DND-41 (cell line): ENCODE measurements at regions not wholly inside any gene's neighbourhood (a gene's known extent, or its start where the extent isn't known, plus 50 kb on each side); places are given as distances from the start of the nearest gene placed in this dataset.

Experiments
- ATAC-seq: fragments of 200-7000 bp; cut with Tn5 transposase; 3 replicates; pipeline ENCODE4 v1.9.1; 2021; ENCODE audit warnings: low read depth; ENCODE audit not compliant: insufficient read depth
- DNase-seq: peaks from one replicate; pipeline ENCODE4 v3.0.0-alpha.2; 2020
- H2AFZ ChIP-seq: 2 replicates; pipeline ENCODE4 v1.6.0; 2012; ENCODE audit warnings: low read depth, low read length
- H3K27ac ChIP-seq: 2 replicates; pipeline ENCODE4 v1.5.1; 2012; ENCODE audit warnings: low read length, inconsistent platforms
- H3K27me3 ChIP-seq: fragments of 200-600 bp; sonication (generic); 2 replicates; pipeline ENCODE4 v1.6.0; 2012; ENCODE audit warnings: low read length, mild to moderate bottlenecking, inconsistent platforms; ENCODE audit not compliant: insufficient read depth, poor library complexity
- H3K36me3 ChIP-seq: 2 replicates; pipeline ENCODE4 v1.5.1; 2012; ENCODE audit warnings: low read length, inconsistent platforms; ENCODE audit not compliant: insufficient read depth
- H3K4me1 ChIP-seq: 2 replicates; pipeline ENCODE4 v1.5.1; 2012; ENCODE audit warnings: mild to moderate bottlenecking, low read length; ENCODE audit not compliant: insufficient read depth
- H3K4me2 ChIP-seq: 2 replicates; pipeline ENCODE4 v1.6.0; 2012; ENCODE audit warnings: mild to moderate bottlenecking, moderate library complexity, low read length, inconsistent platforms; ENCODE audit not compliant: insufficient read depth
- H3K4me3 ChIP-seq, 2 experiments: fragments of 200-600 bp in 1 of 2; shearing (Covaris generic) in 1 of 2; 2 replicates each; pipeline ENCODE4 v1.5.1; 2012 to 2016; ENCODE audit warnings: inconsistent platforms in 2 of 2, low read length in 2 of 2, mild to moderate bottlenecking in 2 of 2, low read depth in 1 of 2, moderate library complexity in 1 of 2
- H3K79me2 ChIP-seq: 2 replicates; pipeline ENCODE4 v1.6.0; 2012; ENCODE audit warnings: low read length, inconsistent platforms; ENCODE audit not compliant: insufficient read depth
- H3K9ac ChIP-seq: 2 replicates; pipeline ENCODE4 v1.6.0; 2012; ENCODE audit warnings: low read depth, mild to moderate bottlenecking, inconsistent platforms, low read length, moderate library complexity
- H3K9me3 ChIP-seq: 2 replicates; pipeline ENCODE4 v1.5.1; 2012; ENCODE audit warnings: low read length, moderate library complexity, mild to moderate bottlenecking, inconsistent platforms; ENCODE audit not compliant: insufficient read depth, severe bottlenecking
- H4K20me1 ChIP-seq: 2 replicates; pipeline ENCODE4 v1.6.0; 2012; ENCODE audit warnings: low read length; ENCODE audit not compliant: insufficient read depth
- EZH2 ChIP-seq: IDR thresholded peaks from 3 replicates; pipeline ENCODE4 v1.6.1; 2012; ENCODE audit warnings: borderline replicate concordance, low read depth, mild to moderate bottlenecking, moderate library complexity, low read length, inconsistent platforms; ENCODE audit not compliant: severe bottlenecking
- TF ChIP-seq, protein P1 (sequence below): IDR thresholded peaks from 2 replicates; pipeline ENCODE4 v1.5.1; 2012; ENCODE audit warnings: borderline replicate concordance, low read length, moderate library complexity, mild to moderate bottlenecking; ENCODE audit not compliant: poor library complexity, severe bottlenecking; ENCODE audit errors: extremely low read depth

DNA sequence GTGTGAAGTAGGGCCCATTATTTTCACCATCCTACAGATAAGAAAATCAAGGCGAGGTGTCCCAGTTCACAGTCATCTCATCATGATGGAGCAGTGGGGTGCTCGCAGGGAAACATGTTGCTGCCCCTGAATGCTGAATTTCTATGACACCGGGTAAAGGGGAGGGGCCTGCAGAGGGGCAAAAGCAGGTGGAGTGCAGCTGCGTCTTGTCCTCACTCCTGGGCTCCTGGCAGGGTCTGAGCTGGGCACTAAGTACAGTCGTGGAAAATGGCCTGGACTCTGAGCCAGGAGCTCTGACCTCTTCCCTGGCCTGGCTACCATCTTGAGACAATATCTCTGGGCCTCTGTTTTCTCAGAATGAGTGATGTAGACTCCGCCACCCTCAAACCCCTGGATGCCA lies 253.1 kb upstream of the PITRM1 start:
- ATAC-seq, result no peak
- Histone ChIP-seq H3K9ac (no peak overlapping the region), H2AFZ (no peak overlapping the region), H3K9me3 (peaks cover 3% of the 10 kb centered on the region), H3K79me2 (no peaks in the 10 kb centered on the region), H3K27me3 (no peaks in the 10 kb centered on the region), H3K4me1 (peaks cover 9% of the 10 kb centered on the region), H3K27ac (no peak overlapping the region), H3K4me3 (no peak overlapping the region), H4K20me1 (no peaks in the 10 kb centered on the region), H3K4me2 (no peak overlapping the region), H3K36me3 (no peaks in the 10 kb centered on the region)
- DNase-seq, result no peak
- TF ChIP-seq EZH2, result no peak
- TF ChIP-seq, protein P1, sequence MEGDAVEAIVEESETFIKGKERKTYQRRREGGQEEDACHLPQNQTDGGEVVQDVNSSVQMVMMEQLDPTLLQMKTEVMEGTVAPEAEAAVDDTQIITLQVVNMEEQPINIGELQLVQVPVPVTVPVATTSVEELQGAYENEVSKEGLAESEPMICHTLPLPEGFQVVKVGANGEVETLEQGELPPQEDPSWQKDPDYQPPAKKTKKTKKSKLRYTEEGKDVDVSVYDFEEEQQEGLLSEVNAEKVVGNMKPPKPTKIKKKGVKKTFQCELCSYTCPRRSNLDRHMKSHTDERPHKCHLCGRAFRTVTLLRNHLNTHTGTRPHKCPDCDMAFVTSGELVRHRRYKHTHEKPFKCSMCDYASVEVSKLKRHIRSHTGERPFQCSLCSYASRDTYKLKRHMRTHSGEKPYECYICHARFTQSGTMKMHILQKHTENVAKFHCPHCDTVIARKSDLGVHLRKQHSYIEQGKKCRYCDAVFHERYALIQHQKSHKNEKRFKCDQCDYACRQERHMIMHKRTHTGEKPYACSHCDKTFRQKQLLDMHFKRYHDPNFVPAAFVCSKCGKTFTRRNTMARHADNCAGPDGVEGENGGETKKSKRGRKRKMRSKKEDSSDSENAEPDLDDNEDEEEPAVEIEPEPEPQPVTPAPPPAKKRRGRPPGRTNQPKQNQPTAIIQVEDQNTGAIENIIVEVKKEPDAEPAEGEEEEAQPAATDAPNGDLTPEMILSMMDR, result no peak

DNA sequence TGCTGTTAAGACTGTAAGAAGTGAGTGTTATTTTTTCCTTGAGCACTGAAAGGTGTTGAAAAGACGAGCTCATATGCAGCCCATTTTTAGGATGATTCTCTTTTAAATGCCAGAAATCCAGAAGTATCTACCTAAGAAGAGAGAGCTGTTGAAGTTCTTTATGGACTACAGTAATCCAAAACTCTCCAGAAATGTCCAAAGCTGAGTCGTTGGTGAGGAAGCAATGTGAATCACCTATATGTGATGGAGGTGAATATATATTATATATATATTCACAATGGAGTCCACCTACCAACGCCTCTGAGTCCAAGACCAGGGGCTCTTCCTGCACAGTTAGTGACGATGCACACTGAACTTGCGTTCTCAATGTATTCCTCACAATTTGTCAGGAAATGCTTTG lies 252.7 kb upstream of the PITRM1 start:
- Histone ChIP-seq H3K9ac (no peak overlapping the region), H2AFZ (no peak overlapping the region), H3K4me1 (peaks cover 13% of the 10 kb centered on the region), H3K36me3 (no peaks in the 10 kb centered on the region), H4K20me1 (no peaks in the 10 kb centered on the region), H3K9me3 (no peaks in the 10 kb centered on the region), H3K79me2 (no peaks in the 10 kb centered on the region), H3K4me2 (no peak overlapping the region), H3K27me3 (no peaks in the 10 kb centered on the region), H3K27ac (no peak overlapping the region), H3K4me3 (no peak overlapping the region)
- ATAC-seq (no peak), DNase-seq (no peak)
- TF ChIP-seq, protein P1, result no peak

GRCh38 chr10:3424111-3424851 lies 251.7 kb upstream of the PITRM1 start:
- Histone ChIP-seq H3K4me3 (no peak overlapping the region), H3K4me2 (no peak overlapping the region)
- TF ChIP-seq EZH2, result no peak
- TF ChIP-seq, protein P1, result no peak

More at GRCh38 chr10:3424111-3424851, 251.7 kb upstream of the PITRM1 start:
- no peak for DNase-seq
- Histone ChIP-seq H3K79me2 (no peaks in the 10 kb centered on the region), H3K36me3 (no peaks in the 10 kb centered on the region), H3K27me3 (no peaks in the 10 kb centered on the region), H4K20me1 (no peaks in the 10 kb centered on the region), H3K9ac (no peak overlapping the region), H2AFZ (no peak overlapping the region), H3K4me1 (peaks cover 20% of the 10 kb centered on the region), H3K9me3 (no peaks in the 10 kb centered on the region), H3K27ac (no peak overlapping the region)
- ATAC-seq, result no peak
